ENCODE measurements at regions not wholly inside any gene's neighbourhood (a gene's known extent, or its start where the extent isn't known, plus 50 kb on each side); places are given as distances from the start of the nearest gene placed in this dataset.
"Not testable (repeated sequence)": the region's sequence is repeated elsewhere in the genome, so short reads cannot be mapped to it uniquely, and the experiment has no call there.

GRCh38 chr1:146715054-146715453 is 223.1 kb upstream of the NBPF12 start:
- DNase-seq; H3K27ac Mint-ChIP-seq; H3K9me3 ChIP-seq (ENCODE audit: control insufficient read depth in 2 of 3, low read length in 3 of 3); H3K36me3 ChIP-seq (ENCODE audit: control insufficient read depth in 2 of 3, insufficient read depth in 3 of 3, low read length in 3 of 3); H3K4me3 Mint-ChIP-seq; H3K27me3 ChIP-seq (ENCODE audit: control insufficient read depth in 2 of 2, insufficient read depth in 2 of 2, low read length in 2 of 2); ATAC-seq; H3K27me3 Mint-ChIP-seq; H3K4me3 ChIP-seq (ENCODE audit: low read length); H3K4me1 Mint-ChIP-seq; intact Hi-C loops (cut with micrococcal nuclease); POLR2A ChIA-PET; H3K27ac ChIP-seq (ENCODE audit: low read depth, low read length); H3K4me1 ChIP-seq (ENCODE audit: control insufficient read depth in 2 of 2, insufficient read depth in 2 of 2, low read length in 2 of 2); CTCF ChIA-PET; H3K36me3 Mint-ChIP-seq; H3K9me3 Mint-ChIP-seq: not testable (repeated sequence)

DNA sequence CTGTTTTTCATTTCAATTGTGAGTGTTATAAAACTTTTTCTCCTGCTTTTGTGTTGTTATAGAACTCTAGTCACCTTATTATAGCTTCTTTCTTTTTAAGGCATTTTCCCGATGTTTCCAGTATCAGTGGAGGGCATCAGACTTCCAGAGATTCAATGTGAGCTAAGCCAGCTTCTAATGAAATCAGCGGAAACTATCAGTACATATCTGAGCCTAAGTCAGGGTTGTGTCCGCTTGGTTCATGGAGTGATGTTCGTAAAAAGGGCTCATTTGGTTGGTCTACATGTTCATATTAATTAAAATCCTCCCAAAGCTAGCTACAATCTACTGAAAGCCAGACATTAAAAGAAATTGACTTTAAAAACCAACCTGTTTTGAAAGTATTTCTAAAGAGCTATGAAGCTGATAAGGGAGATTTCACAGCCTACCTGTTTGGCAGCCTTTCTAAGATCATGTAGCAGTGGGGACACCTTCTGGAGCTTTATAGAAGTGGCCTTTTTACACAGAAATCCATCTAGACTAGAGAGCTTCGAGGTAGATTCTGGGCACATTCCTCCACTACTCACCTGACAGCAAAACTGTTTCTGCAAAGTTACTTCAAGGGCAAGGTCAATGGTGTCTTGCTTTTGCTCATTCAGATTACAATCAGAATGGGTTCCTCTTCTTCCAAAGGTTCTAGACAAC is 227.1 kb upstream of the NBPF12 start:
- DNase-seq (peak in 6 of 9 donors; percentile 14 to 51 (median 28)), ATAC-seq (peak; percentile 70)
- intact Hi-C loops (cut with micrococcal nuclease); H3K9me3 ChIP-seq (ENCODE audit: control insufficient read depth in 2 of 3, low read length in 3 of 3); H3K27ac ChIP-seq (ENCODE audit: low read depth, low read length); CTCF ChIA-PET; H3K36me3 ChIP-seq (ENCODE audit: control insufficient read depth in 2 of 3, insufficient read depth in 3 of 3, low read length in 3 of 3); H3K4me3 Mint-ChIP-seq; H3K27ac Mint-ChIP-seq; H3K9me3 Mint-ChIP-seq; H3K36me3 Mint-ChIP-seq; H3K4me1 Mint-ChIP-seq; H3K4me3 ChIP-seq (ENCODE audit: low read length); H3K4me1 ChIP-seq (ENCODE audit: control insufficient read depth in 2 of 2, insufficient read depth in 2 of 2, low read length in 2 of 2); H3K27me3 ChIP-seq (ENCODE audit: control insufficient read depth in 2 of 2, insufficient read depth in 2 of 2, low read length in 2 of 2); H3K27me3 Mint-ChIP-seq; POLR2A ChIA-PET: not testable (repeated sequence)

DNA sequence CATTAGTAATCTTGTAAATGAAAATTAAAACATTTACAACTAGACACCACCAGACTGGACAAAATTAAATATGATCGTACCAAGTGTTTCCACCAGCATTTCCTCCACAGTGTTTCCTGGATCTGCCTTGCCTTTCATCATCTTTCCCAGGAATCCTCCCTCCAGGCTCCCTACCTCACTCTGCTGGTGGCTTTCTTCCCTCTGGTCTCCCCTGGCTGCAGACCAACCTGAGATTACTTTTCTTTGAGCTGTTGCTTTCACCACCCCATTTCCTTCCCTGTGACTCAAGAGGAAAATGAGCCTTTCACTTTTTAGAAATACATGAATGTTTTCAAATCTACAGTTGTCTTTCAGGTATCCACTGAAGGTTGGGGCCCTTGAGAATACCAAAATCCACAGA is 228.8 kb upstream of the NBPF12 start:
- H3K27ac Mint-ChIP-seq; H3K27me3 ChIP-seq (ENCODE audit: control insufficient read depth in 2 of 2, insufficient read depth in 2 of 2, low read length in 2 of 2); H3K36me3 Mint-ChIP-seq; H3K27ac ChIP-seq (ENCODE audit: low read depth, low read length); H3K27me3 Mint-ChIP-seq; H3K9me3 Mint-ChIP-seq; H3K4me1 Mint-ChIP-seq; H3K4me3 Mint-ChIP-seq; POLR2A ChIA-PET; H3K36me3 ChIP-seq (ENCODE audit: control insufficient read depth in 2 of 3, insufficient read depth in 3 of 3, low read length in 3 of 3); H3K4me3 ChIP-seq (ENCODE audit: low read length); H3K9me3 ChIP-seq (ENCODE audit: control insufficient read depth in 2 of 3, low read length in 3 of 3); H3K4me1 ChIP-seq (ENCODE audit: control insufficient read depth in 2 of 2, insufficient read depth in 2 of 2, low read length in 2 of 2); DNase-seq; ATAC-seq; CTCF ChIA-PET; intact Hi-C loops (cut with micrococcal nuclease): not testable (repeated sequence)

DNA sequence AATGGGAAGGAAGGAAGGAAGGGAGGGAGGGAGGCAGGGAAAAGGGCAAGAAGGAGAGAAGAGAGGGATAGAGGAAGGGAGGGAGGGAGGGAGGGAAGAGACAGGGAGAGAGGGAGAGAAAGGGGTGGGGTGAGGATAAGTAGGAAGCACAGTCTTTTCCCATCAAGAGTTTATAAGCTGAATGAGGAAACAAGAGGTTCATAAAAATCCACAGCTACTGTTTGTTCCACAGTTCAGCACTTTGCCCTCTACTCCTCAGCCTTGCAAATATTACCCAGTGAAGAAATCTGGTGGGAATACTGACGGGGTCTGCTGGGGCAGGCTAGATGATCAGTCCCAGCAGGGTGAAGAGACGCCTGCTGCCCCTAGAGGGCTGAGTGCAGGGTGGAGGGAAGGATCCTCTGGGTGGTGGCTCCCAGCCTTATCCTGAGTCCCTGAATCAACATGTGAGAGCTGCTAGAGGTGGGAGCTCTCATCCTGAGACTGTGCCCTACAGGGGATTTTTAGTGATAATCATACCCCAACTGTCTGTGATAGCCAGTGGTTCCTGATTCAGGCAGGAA is 233.9 kb upstream of the NBPF12 start:
- CTCF ChIA-PET; H3K4me1 Mint-ChIP-seq; H3K4me1 ChIP-seq (ENCODE audit: control insufficient read depth in 2 of 2, insufficient read depth in 2 of 2, low read length in 2 of 2); H3K4me3 ChIP-seq (ENCODE audit: low read length); DNase-seq; H3K27me3 Mint-ChIP-seq; H3K9me3 ChIP-seq (ENCODE audit: control insufficient read depth in 2 of 3, low read length in 3 of 3); H3K9me3 Mint-ChIP-seq; POLR2A ChIA-PET; H3K27ac ChIP-seq (ENCODE audit: low read depth, low read length); H3K27me3 ChIP-seq (ENCODE audit: control insufficient read depth in 2 of 2, insufficient read depth in 2 of 2, low read length in 2 of 2); intact Hi-C loops (cut with micrococcal nuclease); H3K36me3 Mint-ChIP-seq; H3K27ac Mint-ChIP-seq; H3K36me3 ChIP-seq (ENCODE audit: control insufficient read depth in 2 of 3, insufficient read depth in 3 of 3, low read length in 3 of 3); H3K4me3 Mint-ChIP-seq: not testable (repeated sequence)
- peak; percentile 29 for ATAC-seq

GRCh38 chr1:146701320-146701719 is 236.8 kb upstream of the NBPF12 start:
- H3K36me3 ChIP-seq (ENCODE audit: control insufficient read depth in 2 of 3, insufficient read depth in 3 of 3, low read length in 3 of 3); H3K4me3 ChIP-seq (ENCODE audit: low read length); H3K4me1 Mint-ChIP-seq; H3K36me3 Mint-ChIP-seq; CTCF ChIA-PET; DNase-seq; H3K9me3 ChIP-seq (ENCODE audit: control insufficient read depth in 2 of 3, low read length in 3 of 3); H3K4me1 ChIP-seq (ENCODE audit: control insufficient read depth in 2 of 2, insufficient read depth in 2 of 2, low read length in 2 of 2); H3K9me3 Mint-ChIP-seq; intact Hi-C loops (cut with micrococcal nuclease); H3K27me3 ChIP-seq (ENCODE audit: control insufficient read depth in 2 of 2, insufficient read depth in 2 of 2, low read length in 2 of 2); POLR2A ChIA-PET; H3K4me3 Mint-ChIP-seq; ATAC-seq; H3K27me3 Mint-ChIP-seq; H3K27ac Mint-ChIP-seq; H3K27ac ChIP-seq (ENCODE audit: low read depth, low read length): not testable (repeated sequence)

GRCh38 chr1:146695388-146695787 is 242.7 kb upstream of the NBPF12 start:
- not testable (repeated sequence) for DNase-seq, H3K27me3 Mint-ChIP-seq, H3K9me3 Mint-ChIP-seq

GRCh38 chr1:146691798-146692197 is 246.3 kb upstream of the NBPF12 start:
- H3K27me3 ChIP-seq (ENCODE audit: control insufficient read depth in 2 of 2, insufficient read depth in 2 of 2, low read length in 2 of 2); H3K4me3 Mint-ChIP-seq; DNase-seq; H3K9me3 Mint-ChIP-seq; H3K36me3 ChIP-seq (ENCODE audit: control insufficient read depth in 2 of 3, insufficient read depth in 3 of 3, low read length in 3 of 3); H3K4me1 Mint-ChIP-seq; POLR2A ChIA-PET; H3K27me3 Mint-ChIP-seq; H3K36me3 Mint-ChIP-seq; CTCF ChIA-PET; ATAC-seq; H3K27ac ChIP-seq (ENCODE audit: low read depth, low read length); H3K27ac Mint-ChIP-seq; intact Hi-C loops (cut with micrococcal nuclease); H3K9me3 ChIP-seq (ENCODE audit: control insufficient read depth in 2 of 3, low read length in 3 of 3); H3K4me1 ChIP-seq (ENCODE audit: control insufficient read depth in 2 of 2, insufficient read depth in 2 of 2, low read length in 2 of 2); H3K4me3 ChIP-seq (ENCODE audit: low read length): not testable (repeated sequence)

More at GRCh38 chr1:146695388-146695787, 242.7 kb upstream of the NBPF12 start:
- intact Hi-C loops (cut with micrococcal nuclease); ATAC-seq; POLR2A ChIA-PET; H3K36me3 Mint-ChIP-seq; H3K9me3 ChIP-seq (ENCODE audit: control insufficient read depth in 2 of 3, low read length in 3 of 3); H3K36me3 ChIP-seq (ENCODE audit: control insufficient read depth in 2 of 3, insufficient read depth in 3 of 3, low read length in 3 of 3); H3K27ac ChIP-seq (ENCODE audit: low read depth, low read length); H3K4me1 ChIP-seq (ENCODE audit: control insufficient read depth in 2 of 2, insufficient read depth in 2 of 2, low read length in 2 of 2); H3K27ac Mint-ChIP-seq; H3K4me3 Mint-ChIP-seq; H3K4me1 Mint-ChIP-seq; H3K27me3 ChIP-seq (ENCODE audit: control insufficient read depth in 2 of 2, insufficient read depth in 2 of 2, low read length in 2 of 2); CTCF ChIA-PET; H3K4me3 ChIP-seq (ENCODE audit: low read length): not testable (repeated sequence)
